H1 (cell line): ENCODE measurements at regions not wholly inside any gene's neighbourhood (a gene's known extent, or its start where the extent isn't known, plus 50 kb on each side); places are given as distances from the start of the nearest gene placed in this dataset.

Experiments used
- CTCF ChIA-PET: fragments of 300-600 bp; sonication (Branson Sonifier 250); formaldehyde crosslinking; loops from one replicate; lab custom pipeline; 2021; ENCODE audit not compliant: partially characterized antibody; lab: Charles Lee
- POLR2A ChIA-PET: fragments of 300-600 bp; sonication (Branson Sonifier 250); formaldehyde crosslinking; loops from one replicate; lab custom pipeline; 2021; ENCODE audit warnings: inconsistent platforms; ENCODE audit not compliant: partially characterized antibody; lab: Charles Lee
- DNase-seq, 2 experiments: peaks; one replicate each; pipeline versions ENCODE4 v3.0.0 to v3.0.0-alpha.2; 2010 to 2022; ENCODE audit warnings: low spot score in 2 of 2, low read depth in 1 of 2, mixed read lengths in 1 of 2
- FAIRE-seq: peaks from 2 replicates; lab custom pipeline; 2011; peaks lifted over from hg19 to GRCh38; lab: Jason Lieb, UNC
- H2AFZ ChIP-seq: 2 replicates; pipeline ENCODE4 v1.8.1; 2012; ENCODE audit warnings: low read length, inconsistent platforms
- H2AK5ac ChIP-seq: 2 replicates; pipeline ENCODE4 v1.6.1; 2013; ENCODE audit warnings: low read depth, low read length
- H2BK120ac ChIP-seq: replicated peaks from 2 replicates; pipeline ENCODE3; 2013; ENCODE audit warnings: low read depth, low read length, inconsistent platforms
- H2BK12ac ChIP-seq: 2 replicates; pipeline ENCODE4 v1.6.1; 2013; ENCODE audit warnings: low read depth, low read length
- H2BK15ac ChIP-seq: 2 replicates; pipeline ENCODE4 v1.6.1; 2013; ENCODE audit warnings: low read length
- H2BK20ac ChIP-seq: 2 replicates; pipeline ENCODE4 v1.6.1; 2013; ENCODE audit warnings: low read length
- H2BK5ac ChIP-seq: 2 replicates; pipeline ENCODE4 v1.6.1; 2013; ENCODE audit warnings: low read depth, low read length
- H3K14ac ChIP-seq: 2 replicates; pipeline ENCODE4 v1.6.1; 2013; ENCODE audit warnings: inconsistent platforms; ENCODE audit not compliant: insufficient read length
- H3K18ac ChIP-seq: 2 replicates; pipeline ENCODE4 v1.6.1; 2013; ENCODE audit warnings: low read length; ENCODE audit errors: extremely low read depth
- H3K23ac ChIP-seq: 2 replicates; pipeline ENCODE4 v1.6.1; 2013; ENCODE audit warnings: inconsistent platforms; ENCODE audit not compliant: insufficient read length
- H3K23me2 ChIP-seq: 2 replicates; pipeline ENCODE4 v1.6.1; 2013; ENCODE audit warnings: low read depth, low read length
- H3K27ac ChIP-seq: 2 replicates; pipeline ENCODE4 v1.6.1; 2011; ENCODE audit warnings: low read depth, low read length, inconsistent platforms
- H3K27me3 ChIP-seq, 4 experiments: replicated peaks in 1 of 4; 1 replicate in 1 of 4; 2 replicates in 3 of 4; pipeline versions ENCODE4 v1.6.1 to v1.8.1; 2011 to 2013; ENCODE audit warnings: low read length in 3 of 4, mild to moderate bottlenecking in 3 of 4, inconsistent platforms in 2 of 4, mixed read lengths in 2 of 4, moderate library complexity in 1 of 4; ENCODE audit not compliant: control insufficient read depth in 3 of 4, insufficient read depth in 3 of 4; ENCODE audit errors: extremely low read depth in 1 of 4
- H3K36me3 ChIP-seq, 4 experiments: 2 replicates each; pipeline versions ENCODE4 v1.6.1 to v1.8.1; 2011 to 2013; ENCODE audit warnings: mild to moderate bottlenecking in 4 of 4, low read length in 3 of 4, moderate library complexity in 2 of 4, control low read depth in 1 of 4, inconsistent platforms in 1 of 4; ENCODE audit not compliant: insufficient read depth in 4 of 4, control insufficient read depth in 2 of 4
- H3K4ac ChIP-seq: replicated peaks from 2 replicates; pipeline ENCODE3; 2013; ENCODE audit warnings: low read length, low read depth, mixed read lengths, inconsistent platforms; ENCODE audit not compliant: insufficient read length
- H3K4me1 ChIP-seq, 4 experiments: replicated peaks in 1 of 4; 1 replicate in 1 of 4; 2 replicates in 3 of 4; pipeline versions ENCODE4 v1.6.1 to v1.8.1; 2011 to 2013; ENCODE audit warnings: low read length in 3 of 4, inconsistent platforms in 2 of 4, mixed read lengths in 1 of 4; ENCODE audit not compliant: insufficient read depth in 4 of 4, control insufficient read depth in 3 of 4
- H3K4me2 ChIP-seq, 2 experiments: 2 replicates each; pipeline versions ENCODE4 v1.6.1 to v1.8.1; 2011 to 2013; ENCODE audit warnings: low read depth in 2 of 2, low read length in 2 of 2, control low read depth in 1 of 2, inconsistent platforms in 1 of 2, mild to moderate bottlenecking in 1 of 2; ENCODE audit not compliant: insufficient read depth in 1 of 2
- H3K4me3 ChIP-seq, 4 experiments: fragments of 200-600, 300-600 bp in 1 of 4; sonication (generic), shearing (Covaris generic), sonication (Bioruptor Twin) in 1 of 4; 2 replicates each; pipeline versions ENCODE4 v1.5.1 to v1.8.1; 2011 to 2016; ENCODE audit warnings: low read length in 4 of 4, low read depth in 3 of 4, control low read depth in 2 of 4, inconsistent platforms in 2 of 4, mild to moderate bottlenecking in 2 of 4, mixed read lengths in 1 of 4, moderate library complexity in 1 of 4; ENCODE audit not compliant: insufficient read depth in 2 of 4; ENCODE audit errors: extremely low read depth in 1 of 4
- H3K56ac ChIP-seq: replicated peaks from 2 replicates; pipeline ENCODE3; 2013; ENCODE audit warnings: low read depth, mild to moderate bottlenecking, mixed read lengths, low read length, inconsistent platforms; ENCODE audit not compliant: insufficient read length
- H3K79me1 ChIP-seq: 2 replicates; pipeline ENCODE4 v1.6.1; 2013; ENCODE audit warnings: low read depth, low read length, control low read depth
- H3K79me2 ChIP-seq, 2 experiments: 2 replicates each; pipeline versions ENCODE4 v1.6.1 to v1.8.1; 2012 to 2013; ENCODE audit warnings: low read length in 2 of 2, mild to moderate bottlenecking in 2 of 2, inconsistent platforms in 1 of 2; ENCODE audit not compliant: insufficient read depth in 2 of 2, control insufficient read depth in 1 of 2
- H3K9ac ChIP-seq, 4 experiments: replicated peaks in 1 of 4; 1 replicate in 1 of 4; 2 replicates in 3 of 4; pipeline versions ENCODE4 v1.6.1 to v1.8.1; 2011 to 2013; ENCODE audit warnings: low read depth in 3 of 4, low read length in 3 of 4, control low read depth in 2 of 4, mild to moderate bottlenecking in 2 of 4, moderate library complexity in 2 of 4, inconsistent platforms in 1 of 4; ENCODE audit errors: extremely low read depth in 1 of 4
- H3K9me3 ChIP-seq, 2 experiments: 2 replicates each; pipeline versions ENCODE4 v1.6.1 to v1.8.1; 2012 to 2013; ENCODE audit warnings: mild to moderate bottlenecking in 2 of 2, moderate library complexity in 2 of 2, control low read depth in 1 of 2, inconsistent platforms in 1 of 2, low read depth in 1 of 2, low read length in 1 of 2, mixed read lengths in 1 of 2; ENCODE audit not compliant: insufficient read depth in 2 of 2
- H4K20me1 ChIP-seq, 2 experiments: replicated peaks in 1 of 2; 2 replicates each; pipeline versions ENCODE3 to v1.8.1; 2011 to 2013; ENCODE audit warnings: inconsistent platforms in 2 of 2, low read length in 2 of 2, mild to moderate bottlenecking in 1 of 2; ENCODE audit not compliant: insufficient read depth in 2 of 2, control insufficient read depth in 1 of 2
- H4K5ac ChIP-seq: 2 replicates; pipeline ENCODE4 v1.6.1; 2013; ENCODE audit warnings: low read length, low read depth, mixed read lengths, inconsistent platforms; ENCODE audit not compliant: insufficient read length
- H4K8ac ChIP-seq: 2 replicates; pipeline ENCODE4 v1.8.0; 2013; ENCODE audit warnings: mild to moderate bottlenecking, moderate library complexity, low read length, inconsistent platforms; ENCODE audit not compliant: insufficient read depth; ENCODE audit errors: extremely low read depth
- H4K91ac ChIP-seq: replicated peaks from 2 replicates; pipeline ENCODE3; 2013; ENCODE audit warnings: low read length, mixed read lengths, inconsistent platforms; ENCODE audit not compliant: insufficient read length
- BRCA1 ChIP-seq: IDR thresholded peaks from 2 replicates; pipeline ENCODE4 v1.6.1; 2012; ENCODE audit warnings: low read depth, low read length, improper control_type of control experiment
- CREB1 ChIP-seq: IDR thresholded peaks from 2 replicates; pipeline ENCODE4 v1.6.1; 2012; ENCODE audit warnings: inconsistent platforms
- CTBP2 ChIP-seq: IDR thresholded peaks from 2 replicates; pipeline ENCODE4 v1.7.0; 2011; ENCODE audit warnings: borderline replicate concordance, mild to moderate bottlenecking, moderate library complexity, mixed read lengths, low read length; ENCODE audit not compliant: insufficient read depth, insufficient read length
- EZH2 ChIP-seq: fragments of 200-600 bp; sonication (generic); IDR thresholded peaks from 2 replicates; pipeline ENCODE4 v1.7.1; 2012; ENCODE audit warnings: low read depth, mild to moderate bottlenecking, moderate library complexity, low read length, inconsistent platforms; ENCODE audit not compliant: severe bottlenecking
- RFX5 ChIP-seq: IDR thresholded peaks from 2 replicates; pipeline ENCODE4 v1.6.1; 2011; ENCODE audit warnings: low read depth, low read length, improper control_type of control experiment, borderline replicate concordance
- SIN3A ChIP-seq, 2 experiments: IDR thresholded peaks in 1 of 2; conservative IDR thresholded peaks in 1 of 2; 2 replicates each; pipeline ENCODE4 v1.6.1; 2011 to 2012; ENCODE audit warnings: low read length in 2 of 2, improper control_type of control experiment in 1 of 2, low read depth in 1 of 2, mild to moderate bottlenecking in 1 of 2
- SIRT6 ChIP-seq: IDR thresholded peaks from one replicate; pipeline ENCODE4 v1.7.1; 2012; ENCODE audit warnings: low read length, inconsistent platforms
- SRF ChIP-seq: IDR thresholded peaks from 2 replicates; pipeline ENCODE4 v1.6.1; 2011; ENCODE audit warnings: mild to moderate bottlenecking, low read depth, low read length, moderate library complexity
- SUZ12 ChIP-seq: fragments of 200-600 bp; sonication (generic); IDR thresholded peaks from 2 replicates; pipeline ENCODE4 v1.6.1; 2012; ENCODE audit warnings: mild to moderate bottlenecking, inconsistent platforms, low read length, moderate library complexity, mixed read lengths
- YY1 ChIP-seq: IDR thresholded peaks from 2 replicates; pipeline ENCODE4 v1.6.1; 2011; ENCODE audit warnings: low read depth, mild to moderate bottlenecking, low read length
- WGBS, 2 experiments: shearing (Covaris generic) in 1 of 2; methylation state at CpG; one replicate each; pipeline versions ENCODE4 v1.1.6 to v1.1.7; 2013 to 2015; ENCODE audit warnings: low lambda C conversion rate in 2 of 2, mixed read lengths in 2 of 2, inconsistent platforms in 1 of 2, low coverage in 1 of 2, missing lambda C conversion rate in 1 of 2; ENCODE audit not compliant: insufficient replicate concordance in 2 of 2, insufficient coverage in 1 of 2, insufficient read length in 1 of 2; ENCODE audit errors: extremely low coverage in 1 of 2, missing lambda C conversion rate in 1 of 2; 5-methylcytosine and 5-hydroxymethylcytosine counted together
- TF ChIP-seq, protein P1 (sequence below): IDR thresholded peaks from 2 replicates; pipeline ENCODE4 v1.6.1; 2012; ENCODE audit warnings: inconsistent platforms

DNA sequence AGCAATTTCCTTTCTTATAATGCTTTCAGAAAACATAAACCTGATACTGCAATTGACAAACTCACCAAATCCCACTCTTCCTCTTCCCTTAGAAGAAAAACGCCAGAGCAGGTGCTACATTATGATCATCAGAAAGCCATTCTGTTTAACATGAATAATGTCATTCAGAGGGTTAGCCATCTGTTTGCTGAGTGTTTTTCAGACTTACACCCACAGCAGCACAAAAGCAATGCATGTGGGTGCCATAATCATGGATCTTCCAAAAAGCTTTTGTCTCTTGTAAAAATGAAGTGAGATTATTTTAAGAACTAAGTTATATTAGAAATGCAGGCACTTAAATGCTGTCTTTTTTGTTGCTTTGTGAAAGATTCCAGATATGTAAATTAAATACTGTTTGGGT, 204.6 kb upstream of the TMPRSS15 start:
- H2BK12ac ChIP-seq = no peak overlapping the region
- H3K56ac ChIP-seq = no peak overlapping the region
- no peaks in the 10 kb centered on the region for H3K9me3 ChIP-seq
- no peak overlapping the region for H4K91ac ChIP-seq
- FAIRE-seq (no peak), DNase-seq (no peak)
- H3K79me2 ChIP-seq = no peaks in the 10 kb centered on the region
- no peaks in the 10 kb centered on the region; a peak in 1 of 7 replicates for H3K4me1 ChIP-seq
- no peaks in the 10 kb centered on the region for H3K36me3 ChIP-seq
- H2BK120ac ChIP-seq = no peak overlapping the region
- WGBS, 2 experiments = 94% methylated on average over 1 of the region's 1 CpG; no CpG with 5 or more reads in 1 of the 2 experiments
- no peaks in the 10 kb centered on the region for H3K23me2 ChIP-seq
- H3K4ac ChIP-seq = no peak overlapping the region
- no peak overlapping the region for H3K18ac ChIP-seq
- no peak overlapping the region for H3K27ac ChIP-seq
- ChIA-PET CTCF (no interaction called here), POLR2A (no interaction called here)
- H3K4me2 ChIP-seq = no peak overlapping the region
- H2BK15ac ChIP-seq = no peak overlapping the region
- H3K9ac ChIP-seq = no peak overlapping the region
- H4K5ac ChIP-seq = no peak overlapping the region
- no peaks in the 10 kb centered on the region for H4K20me1 ChIP-seq
- H3K14ac ChIP-seq = no peak overlapping the region
- no peak for TF ChIP-seq CREB1
- TF ChIP-seq, protein P1, sequence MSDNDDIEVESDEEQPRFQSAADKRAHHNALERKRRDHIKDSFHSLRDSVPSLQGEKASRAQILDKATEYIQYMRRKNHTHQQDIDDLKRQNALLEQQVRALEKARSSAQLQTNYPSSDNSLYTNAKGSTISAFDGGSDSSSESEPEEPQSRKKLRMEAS = no peak
- no peak for TF ChIP-seq SIRT6
- TF ChIP-seq EZH2 = no peak
- no peak for TF ChIP-seq SRF
- no peak for TF ChIP-seq RFX5
- no peak for TF ChIP-seq BRCA1
- no peak for TF ChIP-seq YY1
- TF ChIP-seq SUZ12 = no peak
- TF ChIP-seq SIN3A (conservative IDR thresholded peaks at IDR 0.05 in 1 of 2, IDR thresholded peaks at IDR 0.05 in 1 of 2; ENCODE audit: low read depth in 1 of 2, low read length in 2 of 2) = no peak
- no peak for TF ChIP-seq CTBP2
- no peak overlapping the region for H3K23ac ChIP-seq
- no peak overlapping the region for H2AK5ac ChIP-seq
- H3K27me3 ChIP-seq = no peaks in the 10 kb centered on the region
- no peak overlapping the region for H2BK5ac ChIP-seq
- H3K4me3 ChIP-seq = no peak overlapping the region
- no peaks in the 10 kb centered on the region for H3K79me1 ChIP-seq
- no peak overlapping the region for H2BK20ac ChIP-seq
- no peak overlapping the region for H2AFZ ChIP-seq
- no peak overlapping the region for H4K8ac ChIP-seq
